ENCODE measurements at regions not wholly inside any gene's neighbourhood (a gene's known extent, or its start where the extent isn't known, plus 50 kb on each side); places are given as distances from the start of the nearest gene placed in this dataset.

DNA sequence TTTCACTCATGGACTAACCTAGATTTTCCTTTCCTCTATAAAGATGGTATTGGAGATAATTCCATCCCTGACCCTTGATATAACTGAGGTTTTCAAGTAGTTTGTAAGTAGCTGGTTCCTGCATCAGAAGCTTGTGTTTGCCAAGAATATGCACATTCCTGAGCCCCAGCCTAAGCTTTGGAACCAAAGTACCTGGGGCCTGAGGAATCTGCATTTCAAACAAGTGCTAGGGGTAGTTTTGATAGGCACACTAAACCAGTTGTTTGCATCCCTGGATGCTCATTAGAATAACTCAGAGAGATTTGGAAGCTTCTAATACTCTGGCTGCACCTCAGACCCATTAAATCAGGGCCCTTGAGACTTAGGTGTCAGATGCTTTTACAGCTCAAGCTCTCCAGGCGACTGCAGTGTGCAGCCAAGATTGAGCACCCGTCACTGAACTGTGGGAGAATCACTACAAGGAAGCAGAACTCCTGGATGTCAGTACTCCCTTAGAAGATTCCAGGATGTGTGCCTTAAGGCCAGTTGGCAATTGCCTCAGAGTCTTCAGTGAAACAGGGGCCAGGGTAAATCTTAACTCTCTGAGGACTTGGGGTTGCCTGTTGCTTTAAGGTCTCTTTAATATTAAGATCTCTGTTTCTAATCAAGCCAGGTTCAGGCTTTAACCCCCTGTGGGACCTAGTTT is 565.0 kb downstream of the REEP3 start:
- TF ChIP-seq, protein P1, sequence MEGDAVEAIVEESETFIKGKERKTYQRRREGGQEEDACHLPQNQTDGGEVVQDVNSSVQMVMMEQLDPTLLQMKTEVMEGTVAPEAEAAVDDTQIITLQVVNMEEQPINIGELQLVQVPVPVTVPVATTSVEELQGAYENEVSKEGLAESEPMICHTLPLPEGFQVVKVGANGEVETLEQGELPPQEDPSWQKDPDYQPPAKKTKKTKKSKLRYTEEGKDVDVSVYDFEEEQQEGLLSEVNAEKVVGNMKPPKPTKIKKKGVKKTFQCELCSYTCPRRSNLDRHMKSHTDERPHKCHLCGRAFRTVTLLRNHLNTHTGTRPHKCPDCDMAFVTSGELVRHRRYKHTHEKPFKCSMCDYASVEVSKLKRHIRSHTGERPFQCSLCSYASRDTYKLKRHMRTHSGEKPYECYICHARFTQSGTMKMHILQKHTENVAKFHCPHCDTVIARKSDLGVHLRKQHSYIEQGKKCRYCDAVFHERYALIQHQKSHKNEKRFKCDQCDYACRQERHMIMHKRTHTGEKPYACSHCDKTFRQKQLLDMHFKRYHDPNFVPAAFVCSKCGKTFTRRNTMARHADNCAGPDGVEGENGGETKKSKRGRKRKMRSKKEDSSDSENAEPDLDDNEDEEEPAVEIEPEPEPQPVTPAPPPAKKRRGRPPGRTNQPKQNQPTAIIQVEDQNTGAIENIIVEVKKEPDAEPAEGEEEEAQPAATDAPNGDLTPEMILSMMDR (IDR thresholded peaks at IDR 0.05; ENCODE audit: borderline replicate concordance, control extremely low read depth, extremely low read depth, insufficient read depth, missing control alignments): no peak
- DNase-seq (ENCODE audit: low spot score): no peak
- in situ Hi-C loops (cut with MboI; ENCODE audit: low sequenced_read_pairs, unreplicated experiment): no loop called here

DNA sequence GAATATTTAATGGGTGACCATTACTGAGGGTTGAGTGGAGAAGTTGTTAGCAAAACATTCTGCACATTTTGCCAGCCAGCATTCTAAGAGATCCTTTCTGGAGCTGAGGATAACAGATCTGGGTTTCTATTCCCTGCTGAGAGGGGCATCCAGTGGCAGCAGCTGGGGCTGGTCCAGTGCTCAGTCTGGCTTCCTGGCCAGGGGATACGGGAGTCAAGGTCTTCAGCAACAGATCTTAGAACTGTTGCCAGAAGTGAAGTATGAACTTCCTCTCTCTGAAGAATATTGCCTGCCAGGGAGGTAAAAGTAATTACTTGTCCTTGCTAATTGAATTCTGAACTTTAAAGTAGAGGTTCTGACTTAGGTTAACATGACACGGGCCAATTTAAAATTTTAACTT is 568.4 kb downstream of the REEP3 start:
- in situ Hi-C loops (cut with MboI; ENCODE audit: low sequenced_read_pairs, unreplicated experiment): no loop called here
- TF ChIP-seq, protein P1 (IDR thresholded peaks at IDR 0.05; ENCODE audit: borderline replicate concordance, control extremely low read depth, extremely low read depth, insufficient read depth, missing control alignments): no peak

DNA sequence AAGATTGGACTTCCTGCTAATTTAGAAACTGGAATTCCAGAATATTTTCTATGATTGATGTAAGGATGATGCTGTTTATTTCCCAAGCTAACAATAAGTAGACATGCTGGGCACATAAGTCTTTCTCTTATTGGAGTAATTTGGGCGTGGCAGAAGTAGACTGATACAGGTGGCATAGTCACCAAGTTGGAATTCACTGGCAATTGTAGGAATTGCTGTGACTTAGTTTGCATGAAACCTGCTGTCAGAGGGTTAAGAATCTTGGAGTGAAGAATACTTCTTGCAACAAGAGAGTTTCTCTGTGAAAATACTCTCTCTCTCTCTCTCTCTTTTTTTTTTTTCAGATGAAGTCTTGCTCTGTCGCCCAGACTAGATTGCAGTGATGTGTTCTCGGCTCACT is 569.7 kb downstream of the REEP3 start:
- TF ChIP-seq, protein P1 (IDR thresholded peaks at IDR 0.05; ENCODE audit: borderline replicate concordance, control extremely low read depth, extremely low read depth, insufficient read depth, missing control alignments): no peak
- in situ Hi-C loops (cut with MboI; ENCODE audit: low sequenced_read_pairs, unreplicated experiment): no loop called here
- no peak for DNase-seq (ENCODE audit: low spot score)

More for the DNA sequence above, 568.4 kb downstream of the REEP3 start:
- DNase-seq (ENCODE audit: low spot score): no peak

DNA sequence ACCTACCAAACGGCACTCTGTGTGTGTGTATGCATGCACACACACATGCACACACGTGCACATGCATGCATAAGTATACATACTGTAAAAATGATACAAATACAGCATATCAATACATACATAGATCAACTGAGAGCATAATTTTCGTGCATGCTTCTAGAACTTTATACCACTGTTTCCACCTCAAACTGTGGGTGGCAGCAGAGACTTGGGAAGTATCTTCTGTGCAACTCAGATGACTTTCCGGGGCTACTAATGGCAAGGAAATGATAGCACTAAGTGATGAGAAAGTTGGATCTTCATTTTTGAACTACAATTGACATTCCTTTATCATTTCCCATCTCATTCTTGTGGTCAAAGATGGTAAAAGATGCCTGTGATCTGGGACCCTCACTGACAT is 570.7 kb downstream of the REEP3 start:
- DNase-seq (ENCODE audit: low spot score): no peak
- TF ChIP-seq, protein P1 (IDR thresholded peaks at IDR 0.05; ENCODE audit: borderline replicate concordance, control extremely low read depth, extremely low read depth, insufficient read depth, missing control alignments): peak; percentile 14
- in situ Hi-C loops (cut with MboI; ENCODE audit: low sequenced_read_pairs, unreplicated experiment): no loop called here

DNA sequence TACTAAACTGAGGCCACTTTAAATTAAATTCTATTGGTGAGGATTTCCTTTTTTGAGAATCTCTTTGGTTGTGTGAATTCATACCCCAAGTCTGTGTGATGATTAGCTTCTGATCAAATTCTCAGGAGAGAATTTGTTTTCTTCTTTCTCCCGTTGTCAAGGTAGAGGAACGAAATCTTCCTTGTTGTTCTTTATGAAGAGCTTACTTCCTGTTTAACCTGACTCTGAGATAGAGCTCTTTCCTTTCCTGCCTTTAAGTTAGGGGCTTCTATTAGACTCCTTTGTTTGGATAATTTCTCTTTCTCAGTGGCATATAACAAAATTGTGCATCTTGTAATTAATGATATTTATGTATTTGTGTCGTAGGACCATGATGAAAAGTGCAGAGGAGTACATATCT is 572.1 kb downstream of the REEP3 start:
- in situ Hi-C loops (cut with MboI; ENCODE audit: low sequenced_read_pairs, unreplicated experiment): no loop called here
- DNase-seq (ENCODE audit: low spot score): no peak

DNA sequence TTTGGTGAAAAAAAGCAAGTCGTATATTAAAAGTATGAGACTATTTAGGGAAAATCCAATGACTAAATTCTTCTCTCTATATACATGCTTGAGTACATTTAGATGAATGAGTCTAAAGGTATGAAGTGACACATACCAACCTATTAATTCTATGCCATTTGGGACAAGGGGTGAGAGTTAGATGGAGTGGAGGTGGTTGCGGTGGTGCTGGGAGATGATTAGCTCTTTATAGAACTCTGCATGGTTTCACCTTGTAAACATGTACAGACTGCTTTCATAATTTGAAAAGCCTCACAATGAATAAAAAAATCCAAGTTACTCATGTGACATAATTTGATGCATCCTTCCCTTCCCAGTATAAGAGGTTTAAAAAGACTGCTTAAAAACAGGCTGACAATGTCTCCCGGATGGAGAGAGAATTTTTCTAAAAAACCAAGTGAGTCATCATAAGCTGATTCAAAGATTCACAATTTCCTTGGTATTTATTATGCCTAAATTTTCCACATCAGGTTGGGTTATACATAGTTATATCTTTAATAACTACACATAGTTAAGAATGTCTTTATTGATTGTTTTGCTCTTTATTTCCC is 572.8 kb downstream of the REEP3 start:
- no peak for DNase-seq (ENCODE audit: low spot score)
- in situ Hi-C loops (cut with MboI; ENCODE audit: low sequenced_read_pairs, unreplicated experiment): no loop called here
- TF ChIP-seq, protein P1 (IDR thresholded peaks at IDR 0.05; ENCODE audit: borderline replicate concordance, control extremely low read depth, extremely low read depth, insufficient read depth, missing control alignments): no peak

More for the DNA sequence above, 572.1 kb downstream of the REEP3 start:
- TF ChIP-seq, protein P1 (IDR thresholded peaks at IDR 0.05; ENCODE audit: borderline replicate concordance, control extremely low read depth, extremely low read depth, insufficient read depth, missing control alignments): no peak

Measured in GM13976 (cell line).